Motor neuron (in vitro differentiated cells): ENCODE measurements at regions not wholly inside any gene's neighbourhood (a gene's known extent, or its start where the extent isn't known, plus 50 kb on each side); places are given as distances from the start of the nearest gene placed in this dataset.
A peak's percentile ranks its signal among the peaks of the same experiment; 100 is the strongest.
"Not testable (repeated sequence)": the region's sequence is repeated elsewhere in the genome, so short reads cannot be mapped to it uniquely, and the experiment has no call there.

Experiments used
- ATAC-seq, 8 experiments: fragments of 200-7000 bp; cut with Tn5 transposase; replicated peaks in 6 of 8; 2 replicates each; pipeline ENCODE4 v1.8.0; 2021; ENCODE audit warnings: mild to moderate bottlenecking in 8 of 8, moderate library complexity in 8 of 8
- H3K27ac ChIP-seq, 2 donors: fragments of 250-450 bp; sonication (Bioruptor Pico); 2 replicates each; pipeline ENCODE4 v1.9.0; 2021; ENCODE audit warnings: antibody characterized with exemption in 2 of 2, mild to moderate bottlenecking in 2 of 2, moderate library complexity in 1 of 2
- H3K4me1 ChIP-seq, 2 donors: fragments of 250-450 bp; sonication (Bioruptor Pico); replicated peaks in 1 of 2; 2 replicates each; pipeline ENCODE4 v1.6.1; 2021; ENCODE audit warnings: antibody characterized with exemption in 2 of 2, mild to moderate bottlenecking in 2 of 2, moderate library complexity in 1 of 2
- H3K4me3 ChIP-seq, 5 donors: fragments of 250-450 bp; sonication (Bioruptor Pico); 2 replicates each; pipeline ENCODE4 v1.9.0; 2021; ENCODE audit warnings: antibody characterized with exemption in 5 of 5, mild to moderate bottlenecking in 5 of 5, moderate library complexity in 4 of 5
- WGBS, 10 experiments: fragments of 450-650 bp; shearing (Covaris generic); methylation state at CpG; one replicate each; pipeline ENCODE4 v1.0.0; 2022; 5-methylcytosine and 5-hydroxymethylcytosine counted together
- in situ Hi-C, 9 experiments: fragments of 400-800 bp; cut with MboI; loops; one replicate each; pipeline ENCODE4 v1.15.0; 2021; ENCODE audit warnings: low sequenced_read_pairs in 9 of 9, low pct_unique_long_range_greater_than_20kb in 2 of 9; ENCODE audit not compliant: unreplicated experiment in 9 of 9

DNA sequence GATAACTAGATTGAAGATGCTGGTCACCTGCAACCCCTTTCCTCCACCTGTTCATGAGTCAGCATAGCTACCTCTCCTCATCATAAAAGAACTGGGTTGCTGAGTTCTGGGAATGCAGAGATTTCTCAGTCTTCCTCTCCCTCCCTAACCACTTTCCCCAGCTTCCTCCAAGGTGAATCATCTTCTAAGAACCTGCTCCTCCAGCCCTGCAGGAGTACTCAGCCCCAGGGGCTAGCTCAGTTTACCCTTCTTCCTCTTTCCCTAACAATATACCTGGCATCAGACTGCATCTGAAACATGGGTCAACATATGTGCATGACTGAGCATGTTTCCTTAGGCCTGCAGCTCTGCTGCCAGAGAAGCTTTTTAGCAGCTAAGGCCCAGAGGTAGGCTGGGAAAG is 1157.5 kb upstream of the SEL1L start:
- H3K4me3 ChIP-seq, in situ Hi-C loops, ATAC-seq, H3K27ac ChIP-seq, H3K4me1 ChIP-seq: not testable (repeated sequence)

DNA sequence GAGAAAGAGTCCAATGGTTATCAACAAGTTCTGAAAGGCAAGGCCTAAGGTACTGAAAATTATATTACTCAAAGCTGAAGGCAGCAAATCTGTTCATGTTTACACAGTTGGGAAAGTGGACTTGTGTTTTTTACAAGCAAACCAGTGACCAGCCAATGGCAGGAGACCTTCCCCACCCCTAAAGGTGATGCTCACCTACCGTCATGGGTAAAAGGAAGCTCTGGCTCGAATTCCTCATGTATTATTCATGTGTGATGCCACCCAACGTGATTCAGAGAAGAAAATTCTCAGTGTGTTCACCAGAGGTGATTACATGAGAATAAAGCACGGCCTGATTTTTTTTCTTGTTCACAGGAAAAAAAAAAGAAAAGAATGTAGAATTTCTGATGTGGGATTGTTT is 1161.2 kb upstream of the SEL1L start:
- H3K4me3 ChIP-seq: no peak overlapping the region
- WGBS, 10 experiments: 0 to 100% (median 71%) methylated on average over 1 to 4 of the region's 4 CpGs
- ATAC-seq: no peak
- H3K4me1 ChIP-seq: peaks cover 0 to 2% of the 10 kb centered on the region in 2 donors
- in situ Hi-C loops: no loop called here
- no peak overlapping the region for H3K27ac ChIP-seq

DNA sequence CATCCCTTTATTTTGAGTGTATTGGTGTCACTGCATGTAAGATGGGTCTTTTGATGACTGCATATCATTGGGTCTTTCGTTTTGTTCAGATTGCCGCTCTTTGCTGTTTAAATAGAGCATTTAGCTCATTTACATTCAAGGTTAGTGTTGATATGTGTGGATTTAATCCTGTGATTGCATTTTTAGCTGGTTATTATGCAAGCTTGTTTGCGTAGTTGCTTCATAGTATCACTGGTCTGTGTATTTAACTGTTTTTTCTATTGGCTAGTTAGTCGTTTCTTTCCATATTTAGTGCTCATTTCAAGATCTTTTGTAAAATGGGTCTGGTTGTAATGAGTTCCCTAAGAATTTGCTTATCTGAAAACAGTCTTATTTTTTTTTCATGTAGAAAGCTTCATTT is 1170.6 kb upstream of the SEL1L start:
- WGBS, 10 experiments: 0 to 84% (median 38%) methylated on average over 2 to 4 of the region's 4 CpGs
- Histone ChIP-seq H3K4me1 (no peaks in the 10 kb centered on the region), H3K27ac (no peak overlapping the region), H3K4me3 (no peak overlapping the region)
- no peak for ATAC-seq
- in situ Hi-C loops: no loop called here

DNA sequence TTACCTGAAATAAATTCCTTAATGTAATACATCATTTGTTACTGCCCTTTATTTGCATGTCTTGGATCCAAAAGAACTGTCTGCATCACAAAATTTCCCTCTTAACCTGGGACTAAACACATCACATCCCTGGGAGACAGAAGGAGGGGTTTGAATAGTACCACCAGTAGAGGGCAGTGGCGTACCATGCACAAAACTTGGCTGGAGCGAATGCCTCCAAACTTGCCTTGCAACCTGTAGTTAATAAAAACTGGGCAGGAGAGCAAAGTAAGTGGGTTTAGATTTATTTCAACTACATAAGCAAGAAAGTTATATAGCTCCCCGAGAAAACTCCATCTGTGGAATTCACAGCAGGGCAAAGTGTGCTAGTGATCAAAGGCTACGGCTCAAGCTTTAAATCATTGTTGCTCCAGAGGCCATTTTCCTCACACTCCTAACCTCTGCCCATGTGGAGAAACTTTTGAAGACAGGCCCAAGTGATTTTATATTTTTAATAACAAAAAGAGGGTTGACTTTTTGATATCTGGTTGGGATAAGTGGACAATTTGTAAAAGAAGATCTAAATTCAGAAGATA is 1176.7 kb upstream of the SEL1L start:
- WGBS, 10 experiments: 0 to 83% (median 29%) methylated on average over 1 to 4 of the region's 4 CpGs; no CpG with 5 or more reads in 1 of the 10 experiments

DNA sequence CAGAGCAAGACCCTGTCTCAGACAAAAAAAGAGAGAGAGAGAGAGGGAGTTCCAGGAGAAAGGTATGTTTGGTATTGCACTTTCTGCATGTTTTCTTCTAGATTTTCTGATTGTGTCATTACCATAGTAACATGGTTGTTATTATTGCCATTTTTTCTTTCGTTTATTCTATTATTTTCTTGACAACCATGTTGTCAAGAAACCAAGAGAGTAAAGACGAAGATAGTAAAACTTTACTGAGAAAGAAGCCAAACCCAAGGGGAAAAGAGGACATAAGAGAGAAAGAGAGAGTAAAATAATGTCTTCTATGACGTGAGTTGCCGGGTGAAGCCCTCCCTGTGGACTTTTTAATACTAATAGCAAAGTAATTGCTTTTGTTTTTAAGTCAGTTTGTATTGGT is 1186.0 kb upstream of the SEL1L start:
- H3K4me3 ChIP-seq: no peak overlapping the region
- H3K27ac ChIP-seq: no peak overlapping the region
- H3K4me1 ChIP-seq: peaks cover 0 to 6% of the 10 kb centered on the region in 2 donors
- WGBS, 10 experiments: 0 to 100% (median 78%) methylated on average over 1 to 4 of the region's 4 CpGs
- in situ Hi-C loops: no loop called here
- ATAC-seq: no peak

More for the DNA sequence above, 1176.7 kb upstream of the SEL1L start:
- peak in 3 of 8 experiments; percentile 61 to 93 (median 71) for ATAC-seq
- Histone ChIP-seq H3K4me3 (no peak overlapping the region), H3K27ac (no peak overlapping the region), H3K4me1 (no peaks in the 10 kb centered on the region)
- in situ Hi-C loops: no loop called here

DNA sequence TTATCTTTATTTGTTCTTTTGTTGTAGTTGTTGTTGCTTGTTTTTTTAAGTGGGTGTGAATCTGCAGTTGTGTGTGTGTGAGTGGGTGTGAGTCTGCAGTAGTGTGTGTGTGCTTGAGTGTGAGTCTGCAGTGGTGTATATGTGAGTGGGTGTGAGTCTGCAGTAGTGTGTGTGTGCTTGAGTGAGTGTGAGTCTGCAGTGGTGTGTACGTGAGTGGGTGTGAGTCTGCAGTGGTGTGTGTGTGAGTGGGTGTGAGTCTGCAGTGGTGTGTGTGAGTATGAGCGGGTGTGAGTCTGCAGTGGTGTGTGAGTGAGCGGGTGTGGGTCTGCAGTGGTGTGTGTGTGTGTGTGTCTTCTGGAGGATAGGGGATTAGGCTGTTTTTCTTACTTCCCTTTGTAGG is 1186.8 kb upstream of the SEL1L start:
- in situ Hi-C loops: no loop called here
- WGBS, 10 experiments: 52 to 100% methylated on average over 1 to 3 of the region's 3 CpGs; no CpG with 5 or more reads in 8 of the 10 experiments
- H3K4me3 ChIP-seq: no peak overlapping the region
- no peak overlapping the region for H3K27ac ChIP-seq
- no peak for ATAC-seq
- peaks cover 0 to 6% of the 10 kb centered on the region in 2 donors for H3K4me1 ChIP-seq

DNA sequence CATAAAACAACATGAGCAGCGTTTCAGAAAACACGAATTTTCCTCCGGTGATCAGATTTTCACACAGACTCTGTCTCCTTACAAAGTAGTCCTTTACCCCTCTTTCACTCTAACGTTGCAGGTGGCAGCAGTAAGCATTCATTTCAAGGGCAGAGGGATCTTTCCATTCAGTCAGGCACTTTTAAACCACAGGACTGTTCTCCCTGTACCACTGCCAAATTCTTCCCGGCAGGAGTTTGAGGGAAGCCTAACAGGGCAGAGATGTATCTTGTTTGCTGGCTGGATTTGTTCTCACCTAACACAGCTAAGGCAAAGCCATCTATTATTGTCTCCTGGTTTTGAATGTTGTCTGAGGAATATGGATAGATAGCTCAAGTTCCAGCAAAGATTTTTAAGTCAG is 1187.3 kb upstream of the SEL1L start:
- Histone ChIP-seq H3K4me3 (no peak overlapping the region), H3K4me1 (peaks cover 0 to 6% of the 10 kb centered on the region in 2 donors), H3K27ac (no peak overlapping the region)
- in situ Hi-C loops: no loop called here
- WGBS, 10 experiments: 0 to 100% (median 69%) methylated on average over 1 to 5 of the region's 5 CpGs; no CpG with 5 or more reads in 2 of the 10 experiments
- ATAC-seq: peak in 1 of 8 experiments; percentile 62

DNA sequence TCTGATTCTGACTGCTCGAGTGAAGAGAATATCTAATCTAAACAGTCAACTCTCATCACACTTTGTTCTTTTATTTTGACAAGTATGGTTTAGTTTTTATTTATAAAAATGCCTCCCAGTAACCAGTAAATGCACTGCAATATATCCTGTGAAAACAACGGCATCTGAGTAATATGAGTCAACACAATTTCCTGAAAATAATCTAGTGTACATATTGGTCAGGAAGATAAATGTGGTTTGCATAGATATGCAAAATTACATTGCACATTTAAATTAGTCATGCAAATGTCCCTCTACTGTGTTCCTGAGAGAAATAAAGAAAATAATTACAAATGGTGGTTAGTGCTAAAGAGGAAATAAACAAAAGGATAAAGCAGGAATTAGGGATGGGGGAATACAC is 1190.7 kb upstream of the SEL1L start:
- 4 to 100% (median 71%) methylated on average over 1 to 2 of the region's 2 CpGs; no CpG with 5 or more reads in 1 of the 10 experiments for WGBS, 10 experiments
- H3K4me3 ChIP-seq: no peak overlapping the region
- in situ Hi-C loops: no loop called here
- H3K27ac ChIP-seq: no peak overlapping the region
- ATAC-seq: peak in 3 of 8 experiments; percentile 20 to 81 (median 48)
- peaks cover 0 to 4% of the 10 kb centered on the region in 2 donors for H3K4me1 ChIP-seq

DNA sequence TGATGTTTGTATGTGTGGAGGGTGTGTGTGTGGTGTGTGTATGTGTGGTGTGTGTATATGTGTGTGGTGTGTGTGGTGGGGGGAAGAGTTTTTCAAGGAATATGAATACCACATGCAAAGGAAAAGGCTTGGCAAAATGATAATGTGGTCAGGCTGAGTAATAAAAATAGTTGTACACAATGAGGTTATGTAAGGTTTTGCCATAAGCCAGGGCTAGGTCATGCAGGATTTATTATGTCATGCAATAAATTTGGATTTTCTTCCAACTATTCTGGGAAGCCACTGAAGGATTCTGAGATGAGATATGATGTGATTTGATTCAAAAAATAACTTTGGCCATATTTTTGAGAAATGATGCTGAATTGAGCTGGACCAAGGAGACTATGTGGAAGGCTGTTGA is 1191.6 kb upstream of the SEL1L start:
- in situ Hi-C loops: no loop called here
- peak in 2 of 8 experiments; percentile 22 to 37 for ATAC-seq

DNA sequence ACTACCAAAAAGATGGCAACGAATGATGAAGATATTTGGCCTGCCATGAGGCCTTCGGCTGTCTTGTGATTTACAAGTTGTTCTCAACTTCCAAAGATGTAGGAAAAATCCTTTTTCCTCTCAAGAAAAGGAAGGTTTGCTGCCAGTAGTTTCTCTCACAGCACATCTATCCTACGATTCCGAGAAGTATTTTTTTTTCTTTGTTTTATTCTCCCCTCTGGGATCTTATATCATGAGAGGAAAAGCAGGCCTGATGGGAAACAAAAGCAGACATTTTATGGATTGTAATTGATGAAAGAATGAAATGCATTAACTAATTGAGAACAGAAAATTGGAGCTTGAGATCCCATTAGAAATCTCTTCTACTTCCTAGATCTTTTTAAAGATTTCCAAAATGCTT is 1197.9 kb upstream of the SEL1L start:
- in situ Hi-C loops: no loop called here
- no peak overlapping the region for H3K27ac ChIP-seq
- no peaks in the 10 kb centered on the region for H3K4me1 ChIP-seq
- no peak overlapping the region for H3K4me3 ChIP-seq
- 0 to 100% (median 83%) methylated on average over 2 to 4 of the region's 4 CpGs for WGBS, 10 experiments
- ATAC-seq: no peak

More for the DNA sequence above, 1191.6 kb upstream of the SEL1L start:
- Histone ChIP-seq H3K4me3 (no peak overlapping the region), H3K27ac (no peak overlapping the region), H3K4me1 (peaks cover 0 to 4% of the 10 kb centered on the region in 2 donors)

DNA sequence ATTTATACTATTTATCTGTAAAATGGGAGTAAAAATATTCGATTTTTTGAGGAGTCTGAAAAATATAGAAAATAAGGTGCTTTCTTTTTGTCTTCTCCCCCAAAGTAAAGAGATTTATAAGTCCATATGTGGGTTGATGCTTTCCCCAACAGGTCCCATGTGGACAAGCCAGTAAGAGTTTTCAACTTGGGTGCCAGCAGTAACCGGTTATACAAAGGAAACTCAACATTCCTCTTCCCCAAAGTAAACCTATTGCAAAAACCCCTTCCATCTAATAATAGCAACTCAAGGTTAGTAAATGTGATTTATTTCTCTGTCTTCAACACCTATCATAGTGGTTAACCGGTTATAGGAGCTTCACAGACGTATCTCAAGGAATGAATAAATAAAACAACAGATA is 1206.9 kb upstream of the SEL1L start:
- WGBS, 10 experiments: 0 to 83% (median 44%) methylated on average over 1 to 4 of the region's 4 CpGs
- H3K27ac ChIP-seq: no peak overlapping the region
- H3K4me1 ChIP-seq: no peaks in the 10 kb centered on the region
- in situ Hi-C loops: no loop called here
- H3K4me3 ChIP-seq: no peak overlapping the region
- ATAC-seq: no peak

DNA sequence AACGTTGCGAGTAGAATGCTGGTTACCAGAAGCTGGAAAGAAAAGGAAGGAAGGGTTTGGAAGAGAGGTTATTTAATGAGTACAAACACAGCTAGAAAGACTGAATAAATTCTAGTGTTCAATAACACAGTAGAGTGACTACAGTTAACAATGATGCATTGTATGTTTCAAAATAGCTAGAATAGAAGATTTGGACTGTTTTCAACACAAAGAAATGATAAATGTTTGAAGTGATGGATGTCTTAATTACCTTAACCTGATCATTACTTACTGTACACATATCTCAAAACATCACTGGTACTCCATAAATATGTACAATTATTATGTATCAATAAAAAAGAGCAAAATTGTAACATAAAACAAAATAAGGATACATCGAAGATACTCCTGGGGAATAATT is 1221.8 kb upstream of the SEL1L start:
- in situ Hi-C loops: no loop called here
- no peak overlapping the region for H3K27ac ChIP-seq
- 15 to 92% (median 81%) methylated on average over 2 to 3 of the region's 3 CpGs; no CpG with 5 or more reads in 2 of the 10 experiments for WGBS, 10 experiments

DNA sequence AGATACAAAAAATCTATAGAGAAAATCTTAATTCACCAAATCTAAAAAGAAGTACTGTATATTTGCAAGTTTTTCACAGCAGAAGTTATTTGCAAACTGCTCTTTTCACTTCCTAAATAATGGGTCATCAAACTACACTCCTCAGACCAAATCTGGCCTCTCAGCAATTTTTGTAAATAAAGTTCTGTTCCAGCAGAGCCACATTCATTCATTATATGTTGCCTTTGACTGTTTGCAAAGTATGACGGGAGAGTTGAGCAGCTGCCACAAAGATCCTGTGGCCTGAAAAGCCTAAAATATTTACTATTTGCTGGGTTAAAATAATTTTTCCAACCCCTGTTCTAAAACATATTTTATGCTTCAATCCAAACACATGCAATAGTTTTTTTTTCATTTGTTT is 1222.3 kb upstream of the SEL1L start:
- 0 to 100% (median 90%) methylated on average over 1 of the region's 1 CpG; no CpG with 5 or more reads in 5 of the 10 experiments for WGBS, 10 experiments
- ATAC-seq: no peak
- in situ Hi-C loops: no loop called here
- Histone ChIP-seq H3K4me1 (peaks cover 0 to 9% of the 10 kb centered on the region in 2 donors), H3K4me3 (no peak overlapping the region), H3K27ac (no peak overlapping the region)

More for the DNA sequence above, 1221.8 kb upstream of the SEL1L start:
- Histone ChIP-seq H3K4me1 (peaks cover 0 to 9% of the 10 kb centered on the region in 2 donors), H3K4me3 (no peak overlapping the region)
- ATAC-seq: no peak

DNA sequence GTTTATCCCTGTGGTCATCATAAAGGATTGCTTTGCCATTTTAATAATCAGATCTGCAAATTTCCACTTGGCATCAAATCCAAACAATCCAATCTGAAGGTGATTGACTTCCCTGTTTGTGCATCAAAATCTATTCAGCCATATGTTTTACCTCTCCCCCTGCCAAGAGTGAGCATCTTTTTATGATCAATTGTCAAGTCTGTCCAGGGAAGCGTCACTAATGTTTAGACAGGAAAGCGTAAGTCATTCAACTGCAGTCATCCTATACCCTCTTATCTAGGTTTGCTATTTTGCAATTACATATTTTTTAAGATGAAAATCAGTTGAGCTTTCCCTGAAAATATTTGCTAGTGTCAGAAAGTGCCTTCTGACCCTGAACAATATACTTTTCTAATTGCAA is 1224.1 kb upstream of the SEL1L start:
- ATAC-seq: peak in 2 of 8 experiments; percentile 33 to 53
- in situ Hi-C loops: no loop called here
- whole genome bisulfite sequencing, 10 experiments: 75 to 100% (median 87%) methylated on average over 1 to 2 of the region's 2 CpGs; no CpG with 5 or more reads in 4 of the 10 experiments
- Histone ChIP-seq H3K4me1 (peaks cover 0 to 9% of the 10 kb centered on the region in 2 donors), H3K27ac (no peak overlapping the region), H3K4me3 (no peak overlapping the region)
